ENCODE measurements at regions not wholly inside any gene's neighbourhood (a gene's known extent, or its start where the extent isn't known, plus 50 kb on each side); places are given as distances from the start of the nearest gene placed in this dataset.

- H3K27ac ChIP-seq = no peak overlapping the region
- no peak overlapping the region for H2AFZ ChIP-seq
- 67% methylated on average over 2 of the region's 2 CpGs for WGBS (ENCODE audit: low lambda C conversion rate, missing lambda C conversion rate)
- DNase-seq (ENCODE audit: low spot score) = no peak
- no peaks in the 10 kb centered on the region for H3K9me2 ChIP-seq (replicated peaks; ENCODE audit: insufficient read depth)
- no peaks in the 10 kb centered on the region for H3K36me3 ChIP-seq (replicated peaks; ENCODE audit: insufficient read depth, low read depth)
- H3K27me3 ChIP-seq = no peaks in the 10 kb centered on the region
- H3K4me2 ChIP-seq = no peak overlapping the region
- no peaks in the 10 kb centered on the region for H3K79me2 ChIP-seq
- TF ChIP-seq EZH2 (IDR thresholded peaks at IDR 0.05; ENCODE audit: borderline replicate concordance) = no peak
- no peak for TF ChIP-seq CTCF (IDR thresholded peaks at IDR 0.05; ENCODE audit: poor library complexity)
- TF ChIP-seq EZH2phosphoT487 (IDR thresholded peaks at IDR 0.05; ENCODE audit: low read depth, severe bottlenecking, unreplicated experiment) = no peak
- H3K9me3 ChIP-seq (ENCODE audit: low read depth) = no peaks in the 10 kb centered on the region
- H3K4me1 ChIP-seq (ENCODE audit: insufficient read depth) = no peaks in the 10 kb centered on the region
- no peak overlapping the region for H3K4me3 ChIP-seq
- H4K20me1 ChIP-seq (ENCODE audit: insufficient read depth, poor library complexity, severe bottlenecking) = no peaks in the 10 kb centered on the region
Observed at GRCh38 chr4:103365285-103365684, 167.1 kb upstream of the CENPE start.

GRCh38 chr4:103364083-103364482, 165.9 kb upstream of the CENPE start:
- Histone ChIP-seq H3K9me2 (replicated peaks; ENCODE audit: insufficient read depth) (no peaks in the 10 kb centered on the region), H3K9me3 (ENCODE audit: low read depth) (no peaks in the 10 kb centered on the region), H3K27me3 (no peaks in the 10 kb centered on the region), H3K4me1 (ENCODE audit: insufficient read depth) (no peaks in the 10 kb centered on the region), H4K20me1 (ENCODE audit: insufficient read depth, poor library complexity, severe bottlenecking) (no peaks in the 10 kb centered on the region), H2AFZ (no peak overlapping the region), H3K4me3 (no peak overlapping the region), H3K4me2 (no peak overlapping the region), H3K79me2 (no peaks in the 10 kb centered on the region), H3K36me3 (replicated peaks; ENCODE audit: insufficient read depth, low read depth) (no peaks in the 10 kb centered on the region), H3K27ac (no peak overlapping the region)
- no peak for DNase-seq (ENCODE audit: low spot score)
- WGBS (ENCODE audit: low lambda C conversion rate, missing lambda C conversion rate) = 78% methylated on average over 4 of the region's 4 CpGs
- TF ChIP-seq CTCF (IDR thresholded peaks at IDR 0.05; ENCODE audit: poor library complexity) (no peak), EZH2 (IDR thresholded peaks at IDR 0.05; ENCODE audit: borderline replicate concordance) (no peak), EZH2phosphoT487 (IDR thresholded peaks at IDR 0.05; ENCODE audit: low read depth, severe bottlenecking, unreplicated experiment) (no peak)

GRCh38 chr4:103361926-103362325, 163.8 kb upstream of the CENPE start:
- Histone ChIP-seq H3K4me2 (no peak overlapping the region), H4K20me1 (ENCODE audit: insufficient read depth, poor library complexity, severe bottlenecking) (no peaks in the 10 kb centered on the region), H3K79me2 (no peaks in the 10 kb centered on the region), H3K27me3 (no peaks in the 10 kb centered on the region), H2AFZ (no peak overlapping the region), H3K4me3 (no peak overlapping the region), H3K9me3 (ENCODE audit: low read depth) (no peaks in the 10 kb centered on the region), H3K36me3 (replicated peaks; ENCODE audit: insufficient read depth, low read depth) (no peaks in the 10 kb centered on the region), H3K4me1 (ENCODE audit: insufficient read depth) (no peaks in the 10 kb centered on the region), H3K9me2 (replicated peaks; ENCODE audit: insufficient read depth) (no peaks in the 10 kb centered on the region), H3K27ac (no peak overlapping the region)
- DNase-seq (ENCODE audit: low spot score) = peak; percentile 11
- no peak for TF ChIP-seq CTCF (IDR thresholded peaks at IDR 0.05; ENCODE audit: poor library complexity)

GRCh38 chr4:103359900-103360299, 161.8 kb upstream of the CENPE start:
- Histone ChIP-seq H4K20me1 (ENCODE audit: insufficient read depth, poor library complexity, severe bottlenecking) (no peaks in the 10 kb centered on the region), H2AFZ (no peak overlapping the region), H3K9me2 (replicated peaks; ENCODE audit: insufficient read depth) (no peaks in the 10 kb centered on the region), H3K79me2 (no peaks in the 10 kb centered on the region), H3K27ac (no peak overlapping the region), H3K36me3 (replicated peaks; ENCODE audit: insufficient read depth, low read depth) (no peaks in the 10 kb centered on the region), H3K27me3 (no peaks in the 10 kb centered on the region), H3K4me3 (no peak overlapping the region), H3K4me1 (ENCODE audit: insufficient read depth) (no peaks in the 10 kb centered on the region), H3K9me3 (ENCODE audit: low read depth) (no peaks in the 10 kb centered on the region), H3K4me2 (no peak overlapping the region)
- TF ChIP-seq EZH2 (IDR thresholded peaks at IDR 0.05; ENCODE audit: borderline replicate concordance) = no peak
- TF ChIP-seq EZH2phosphoT487 (IDR thresholded peaks at IDR 0.05; ENCODE audit: low read depth, severe bottlenecking, unreplicated experiment) = no peak
- TF ChIP-seq CTCF (IDR thresholded peaks at IDR 0.05; ENCODE audit: poor library complexity) = no peak
- 95% methylated on average over 2 of the region's 2 CpGs for WGBS (ENCODE audit: low lambda C conversion rate, missing lambda C conversion rate)
- no peak for DNase-seq (ENCODE audit: low spot score)
